SW 1271 (cell line): ENCODE measurements at regions not wholly inside any gene's neighbourhood (a gene's known extent, or its start where the extent isn't known, plus 50 kb on each side); places are given as distances from the start of the nearest gene placed in this dataset.

Experiments used
- DNase-seq, 2 experiments: peaks; one replicate each; lab custom pipeline; 2025; lab: John Stamatoyannopoulos, UW

DNA sequence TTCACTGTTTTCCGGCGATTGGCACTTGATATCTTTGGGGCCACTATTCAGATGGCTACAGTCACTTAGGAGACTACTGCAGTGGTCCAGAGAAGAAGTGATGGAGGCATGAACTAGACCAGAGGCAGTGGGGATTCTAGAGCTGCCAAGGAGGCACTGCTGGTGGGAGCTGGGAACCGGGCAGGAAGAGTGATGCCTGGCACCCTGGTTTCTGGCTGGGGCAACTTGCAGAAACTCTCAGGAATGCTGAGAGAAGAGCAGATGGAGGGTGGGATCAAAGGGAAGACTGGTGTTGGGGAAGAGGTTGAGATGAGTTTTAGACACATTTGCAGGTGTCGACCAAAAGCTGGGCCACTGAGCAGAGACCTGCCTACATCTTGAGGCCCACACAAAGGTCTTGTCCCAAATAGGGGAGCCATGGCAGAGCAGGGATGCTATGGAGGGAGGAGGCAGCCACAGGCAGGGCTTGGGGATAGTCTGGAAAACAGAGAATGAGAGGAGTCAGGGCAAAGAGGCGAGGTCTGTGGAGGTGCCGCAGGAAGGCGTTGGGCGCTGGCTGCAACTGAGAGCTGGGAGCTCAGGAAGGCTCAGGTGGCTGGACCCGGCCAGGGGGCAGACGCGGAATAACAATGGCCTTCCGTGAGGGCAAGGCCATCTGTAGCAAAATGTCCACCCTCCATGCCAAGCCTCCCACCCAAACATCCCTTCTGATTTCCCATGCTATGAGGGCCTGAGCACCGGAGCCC lies 118.9 kb downstream of the TOMM20 start:
- no peak for DNase-seq

DNA sequence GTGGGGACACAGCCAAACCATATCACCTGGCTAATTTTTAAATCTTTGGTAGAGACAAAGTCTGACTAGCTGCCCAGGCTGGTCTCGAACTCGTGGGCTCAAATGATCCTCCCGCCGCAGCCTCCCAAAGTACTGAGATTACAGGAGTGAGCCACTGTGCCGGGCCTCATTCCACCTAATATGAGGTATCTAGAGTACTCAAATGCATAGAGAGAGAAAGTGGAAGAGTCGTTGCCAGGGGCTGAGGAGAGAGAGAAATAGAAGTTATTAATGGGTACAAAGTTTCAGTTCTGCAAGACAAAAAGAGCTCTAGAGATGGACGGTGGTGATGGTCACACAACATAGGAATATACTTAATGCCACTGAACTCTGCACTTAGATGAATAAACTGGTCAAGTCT lies 119.6 kb downstream of the TOMM20 start:
- no peak for DNase-seq

DNA sequence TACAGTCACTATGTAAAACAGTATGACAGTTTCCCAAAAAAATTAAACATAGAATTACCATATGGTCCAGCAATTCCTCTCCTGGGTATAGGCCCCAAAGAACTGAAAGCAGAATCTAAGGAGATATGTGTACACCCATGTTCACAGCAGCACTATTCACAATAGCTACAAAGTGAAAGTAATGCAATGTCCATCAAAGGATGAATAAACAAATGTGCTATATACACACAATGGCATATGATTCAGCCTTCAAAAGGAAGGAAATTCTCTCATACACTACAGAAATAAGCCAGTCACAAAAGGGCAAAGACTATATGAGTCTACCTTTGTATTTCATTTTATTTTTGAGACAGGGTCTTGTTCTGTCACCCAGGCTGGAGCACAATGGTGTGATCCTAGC lies 120.4 kb downstream of the TOMM20 start:
- DNase-seq, result no peak

DNA sequence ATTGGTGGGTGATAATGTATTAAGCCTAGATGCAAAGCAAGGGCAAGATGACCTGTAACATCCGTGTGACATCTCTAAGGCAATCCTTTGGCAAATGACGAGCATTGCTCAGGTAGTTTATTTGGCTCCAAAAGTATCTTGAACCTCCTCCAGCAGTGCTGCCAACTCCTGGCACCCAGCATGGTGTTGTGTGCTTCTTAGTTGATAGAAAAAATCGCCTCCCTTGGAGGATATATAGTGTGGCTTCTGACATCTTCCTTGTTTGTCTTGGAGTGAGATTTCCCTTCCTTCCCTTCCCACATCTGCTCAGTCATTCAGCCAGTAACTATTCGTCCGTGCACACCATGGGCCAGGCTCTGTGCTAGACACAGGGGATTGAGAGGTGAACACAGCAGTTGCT lies 121.8 kb downstream of the TOMM20 start:
- no peak for DNase-seq

DNA sequence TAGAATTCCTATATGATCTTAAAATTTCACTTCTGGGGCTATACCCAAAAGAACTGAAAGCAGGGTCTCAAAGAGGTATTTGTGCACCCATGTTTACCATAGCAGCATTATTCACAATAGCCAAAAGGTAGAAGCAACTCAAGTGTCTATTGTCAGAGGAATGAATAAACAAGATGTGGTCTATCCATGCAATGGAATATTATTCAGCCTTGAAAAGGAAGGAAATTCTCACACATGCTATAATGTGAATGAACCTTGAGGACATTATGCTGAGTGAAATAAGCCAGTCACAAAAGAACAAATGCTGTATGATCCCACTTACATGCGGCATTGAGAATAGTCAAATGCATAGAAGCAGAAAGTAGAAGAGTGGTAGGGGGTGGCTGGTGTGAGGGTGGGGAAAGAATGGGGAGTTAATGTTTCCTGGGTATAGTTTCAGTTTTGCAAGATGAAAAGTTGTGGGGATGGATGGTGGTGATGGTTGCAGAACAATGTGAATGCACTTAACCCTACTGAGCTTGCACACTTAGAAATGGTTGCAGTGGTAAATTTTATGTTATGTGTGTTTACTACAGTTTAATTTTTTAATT lies 122.4 kb downstream of the TOMM20 start:
- DNase-seq, result no peak

DNA sequence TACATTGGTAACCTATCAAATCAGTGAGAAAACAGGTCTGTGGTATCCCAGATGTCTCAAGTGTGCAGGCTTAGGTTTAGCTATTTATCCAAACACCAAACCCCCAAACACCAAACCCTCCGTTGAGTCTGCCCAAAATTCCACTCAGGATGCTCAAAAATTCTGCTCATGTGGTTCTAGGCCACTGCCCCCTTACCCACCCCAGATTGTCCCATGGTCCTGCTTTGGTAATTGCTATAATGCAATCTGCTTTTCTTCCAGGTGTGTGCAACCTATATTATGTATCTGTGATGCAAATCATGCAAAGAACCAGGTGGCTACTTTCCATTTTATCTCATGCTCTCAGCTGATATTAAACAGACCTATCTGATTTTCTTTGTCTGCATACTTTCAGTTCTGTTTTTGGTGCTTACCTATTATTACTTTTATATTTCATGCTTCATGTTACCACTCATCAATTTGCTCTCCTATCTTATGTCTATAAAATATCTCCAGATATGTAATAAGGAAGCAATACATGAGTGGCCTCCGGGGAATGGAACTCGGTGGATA lies 123.7 kb downstream of the TOMM20 start:
- DNase-seq, result no peak

DNA sequence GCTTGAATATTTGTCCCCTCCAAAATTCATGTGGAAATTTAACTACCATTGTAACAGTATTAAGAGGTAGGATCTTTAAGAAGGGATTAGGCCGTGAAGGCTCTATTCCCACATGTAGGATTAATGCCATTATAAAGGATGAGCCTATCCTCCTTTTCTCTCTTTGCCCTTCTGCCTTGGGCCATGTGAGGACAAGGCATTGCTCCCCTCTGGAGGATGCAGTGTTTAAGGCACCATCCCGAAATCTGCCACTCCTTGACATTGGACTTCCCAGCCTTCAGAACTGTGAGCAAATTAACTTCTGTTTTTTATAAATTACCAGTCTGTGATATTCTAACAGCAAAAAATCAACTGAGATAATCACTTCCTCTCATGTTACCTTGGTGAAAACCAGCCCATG lies 124.4 kb downstream of the TOMM20 start:
- no peak for DNase-seq

DNA sequence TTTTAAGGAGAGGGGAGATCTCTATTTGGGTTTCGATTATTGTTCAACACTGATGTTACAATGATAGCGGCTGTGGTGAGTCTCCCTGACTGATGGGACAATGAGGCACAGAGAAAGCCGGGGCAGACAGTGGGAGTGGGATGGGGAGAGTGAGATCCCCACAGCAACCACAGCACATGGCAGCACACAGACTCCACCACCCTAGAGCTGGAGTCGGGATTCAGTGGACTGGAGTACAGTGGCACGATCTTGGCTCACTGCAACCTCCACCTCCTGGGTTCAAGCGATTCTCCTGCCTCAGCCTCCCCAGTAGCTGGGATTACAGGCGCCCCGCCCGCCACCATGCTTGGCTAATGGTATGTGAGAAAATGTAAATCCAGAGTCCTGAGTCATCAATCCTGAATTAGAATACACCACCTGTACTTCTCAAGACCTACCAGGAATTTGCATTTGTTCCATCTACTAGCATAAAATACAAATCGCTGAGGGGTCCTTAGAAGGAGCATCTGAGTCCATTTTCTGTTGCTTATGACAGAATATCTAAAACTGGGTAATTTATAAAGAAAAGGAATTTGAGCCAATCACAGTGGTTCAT lies 125.8 kb downstream of the TOMM20 start:
- no peak for DNase-seq

DNA sequence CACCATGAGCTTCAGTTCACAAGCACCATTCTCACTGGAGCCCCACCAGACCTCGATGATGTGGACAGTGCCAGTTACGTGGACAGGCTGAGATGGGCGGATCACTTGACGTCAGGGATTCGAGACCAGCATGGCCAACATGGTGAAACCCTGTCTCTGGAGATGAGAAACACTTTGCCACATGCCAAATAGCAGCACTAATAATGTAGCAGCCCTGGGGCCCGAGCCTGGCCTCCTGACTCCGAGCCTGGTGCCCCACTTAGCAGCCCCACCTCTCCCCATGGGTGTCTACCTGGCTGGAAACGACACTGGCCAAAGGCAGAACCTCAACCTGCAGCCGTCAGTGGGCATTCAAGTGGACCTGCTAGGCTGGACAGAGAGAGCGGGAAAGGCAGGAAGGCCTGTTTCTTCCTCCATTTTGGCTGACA lies 129.1 kb downstream of the TOMM20 start:
- DNase-seq, result no peak

DNA sequence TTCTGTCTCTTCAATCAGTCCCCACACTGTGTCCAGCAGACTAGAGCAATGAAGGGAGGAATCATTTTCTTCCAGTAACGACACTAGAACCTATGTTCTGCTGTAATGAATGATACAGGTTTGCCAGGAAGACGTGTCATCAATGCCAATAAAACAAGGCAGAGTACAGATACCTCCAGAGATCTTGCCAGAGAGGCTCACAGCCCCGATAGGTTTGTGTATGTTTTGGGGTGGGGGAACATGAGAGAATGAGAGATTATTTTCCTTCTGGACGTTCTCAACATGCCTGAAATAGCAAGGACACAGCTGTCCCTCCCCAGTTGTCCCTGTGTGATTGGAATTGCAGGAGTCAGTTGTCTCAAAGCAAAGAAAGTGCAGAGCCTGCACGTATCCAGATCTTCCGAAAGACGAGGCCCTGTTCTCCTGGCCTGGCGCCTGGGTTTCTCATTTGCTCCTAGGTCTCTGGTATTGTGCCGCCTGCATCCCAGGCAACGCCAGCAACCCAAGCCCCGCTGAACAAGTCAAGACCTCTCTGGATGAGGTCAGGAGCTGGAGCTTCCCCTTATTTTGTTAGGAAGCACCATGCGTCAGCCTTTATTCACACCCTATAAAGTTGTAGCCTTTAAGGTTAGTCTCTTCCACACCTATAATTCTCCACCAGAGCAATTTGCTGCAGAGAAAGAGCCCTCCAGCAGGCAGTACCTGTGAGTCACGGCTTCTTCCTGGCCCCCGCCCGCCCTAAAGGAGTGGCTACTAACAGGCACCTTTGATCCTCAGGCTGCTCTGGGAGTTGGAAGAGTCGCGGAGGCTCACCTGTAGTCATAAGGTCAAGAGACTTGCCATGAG lies 130.5 kb downstream of the TOMM20 start:
- DNase-seq, result no peak

DNA sequence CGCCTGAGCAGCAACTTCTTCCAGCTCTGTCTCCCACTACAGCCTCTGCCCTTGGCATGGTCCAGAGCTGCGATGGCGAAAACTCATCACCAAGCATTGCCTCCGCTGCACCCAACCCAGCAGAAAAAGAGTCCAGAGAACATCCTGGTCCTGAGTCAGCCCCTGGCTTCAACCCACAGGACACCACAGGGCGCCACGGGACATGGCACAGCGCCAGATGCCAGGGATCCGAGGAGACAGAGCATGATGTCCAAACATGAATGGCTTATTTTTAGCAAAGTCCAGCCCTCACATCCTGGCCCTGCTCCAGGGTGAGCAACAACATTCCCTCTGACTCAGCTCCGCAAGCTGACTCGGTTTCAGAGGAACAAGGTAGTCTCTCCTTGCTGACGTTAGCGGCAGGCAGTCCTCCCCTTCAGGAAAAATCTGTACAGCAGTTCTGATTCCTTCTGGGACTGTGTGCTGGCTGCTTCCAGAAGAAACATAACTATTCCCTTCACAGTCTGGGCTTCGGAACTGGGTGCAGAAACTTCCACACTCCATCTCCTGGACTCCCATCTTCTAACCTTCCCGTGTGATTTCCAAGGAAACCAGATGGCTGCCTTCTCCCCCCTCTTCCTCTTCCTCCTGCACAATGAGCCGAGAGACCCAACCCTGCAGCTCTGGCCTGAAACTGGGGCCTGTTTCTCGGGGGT lies 131.3 kb downstream of the TOMM20 start:
- peak; percentile 90 to 93 for DNase-seq

DNA sequence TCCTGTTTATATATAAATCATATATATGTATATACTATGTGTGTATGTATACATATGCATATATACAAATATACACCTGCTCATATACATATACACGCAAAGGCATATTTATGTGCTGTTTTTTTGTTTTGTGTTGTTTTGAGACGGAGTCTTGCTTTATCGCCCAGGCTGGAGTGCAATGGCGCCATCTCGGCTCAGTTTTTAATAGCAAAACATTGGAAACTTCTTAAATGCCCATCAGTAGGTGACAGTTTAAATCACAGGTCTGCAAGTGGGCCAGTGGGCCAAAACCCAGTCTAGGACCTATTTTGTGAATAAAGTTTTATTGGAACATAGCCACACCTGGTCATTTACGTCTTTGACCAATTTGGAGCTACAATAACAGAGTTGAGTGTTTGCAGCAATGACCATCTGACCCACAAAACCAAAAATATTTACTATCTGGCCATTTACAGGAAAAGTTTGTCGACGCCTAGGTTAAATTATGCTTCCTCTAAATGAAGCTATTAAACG lies 132.3 kb downstream of the TOMM20 start:
- DNase-seq, result no peak

DNA sequence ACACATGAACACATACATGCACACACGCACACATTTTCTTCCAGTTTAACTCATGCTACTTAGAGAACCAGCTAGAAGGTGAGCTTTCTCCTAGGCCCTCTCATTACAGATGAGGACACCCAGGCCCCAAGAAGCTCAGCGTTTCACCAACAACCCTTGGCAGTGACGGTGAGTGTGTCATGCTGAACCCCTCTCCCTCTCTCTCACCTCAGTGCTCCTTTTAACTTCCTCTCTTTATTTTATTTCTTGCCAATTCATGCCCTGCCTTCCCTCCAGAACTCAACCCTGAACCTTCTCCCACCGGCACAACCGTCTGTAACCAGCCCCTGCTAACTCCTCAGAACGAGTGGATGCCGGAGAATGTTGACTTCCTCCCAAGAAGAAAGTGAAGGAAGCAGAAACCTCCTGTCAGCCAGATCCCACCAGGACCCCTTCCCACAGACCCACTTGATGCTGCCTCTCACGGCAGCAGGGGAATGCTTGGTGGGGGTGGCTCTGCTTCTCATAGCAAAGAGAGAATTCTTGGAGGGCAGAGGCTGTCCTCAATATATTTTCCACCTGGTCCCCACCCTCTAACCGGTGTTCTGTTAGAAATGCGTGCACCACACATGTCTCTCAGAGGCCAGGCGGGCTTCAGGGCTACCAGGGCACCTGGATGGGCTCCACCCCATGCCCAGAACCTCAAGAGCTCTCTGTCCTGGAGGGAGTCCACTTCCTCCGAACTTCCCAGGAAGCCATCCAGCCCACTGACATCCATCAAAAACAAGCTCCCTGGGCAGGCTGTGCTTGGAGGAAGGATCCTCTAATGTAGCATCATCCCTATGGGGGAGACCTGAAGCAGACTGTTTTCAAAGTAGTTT lies 134.0 kb downstream of the TOMM20 start:
- DNase-seq, result no peak

DNA sequence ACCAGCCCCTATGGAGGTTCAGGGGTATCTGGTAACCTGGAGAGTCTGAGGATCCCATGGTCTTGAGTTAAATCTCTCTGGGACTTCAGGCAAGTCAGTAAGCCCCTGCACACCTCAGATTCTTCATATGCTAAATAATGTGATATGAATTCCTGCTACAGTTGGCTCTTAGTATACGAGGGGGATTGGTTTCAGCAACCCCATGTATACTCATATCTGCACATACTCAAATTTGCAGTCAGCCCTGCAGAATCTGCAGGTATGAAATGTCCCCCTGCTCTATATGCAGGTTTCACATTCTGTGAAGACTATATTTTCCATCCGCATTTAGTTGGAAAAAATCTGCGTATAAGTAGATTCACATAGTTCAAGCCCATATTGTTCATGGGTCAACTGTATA lies 136.6 kb downstream of the TOMM20 start:
- DNase-seq, result no peak

DNA sequence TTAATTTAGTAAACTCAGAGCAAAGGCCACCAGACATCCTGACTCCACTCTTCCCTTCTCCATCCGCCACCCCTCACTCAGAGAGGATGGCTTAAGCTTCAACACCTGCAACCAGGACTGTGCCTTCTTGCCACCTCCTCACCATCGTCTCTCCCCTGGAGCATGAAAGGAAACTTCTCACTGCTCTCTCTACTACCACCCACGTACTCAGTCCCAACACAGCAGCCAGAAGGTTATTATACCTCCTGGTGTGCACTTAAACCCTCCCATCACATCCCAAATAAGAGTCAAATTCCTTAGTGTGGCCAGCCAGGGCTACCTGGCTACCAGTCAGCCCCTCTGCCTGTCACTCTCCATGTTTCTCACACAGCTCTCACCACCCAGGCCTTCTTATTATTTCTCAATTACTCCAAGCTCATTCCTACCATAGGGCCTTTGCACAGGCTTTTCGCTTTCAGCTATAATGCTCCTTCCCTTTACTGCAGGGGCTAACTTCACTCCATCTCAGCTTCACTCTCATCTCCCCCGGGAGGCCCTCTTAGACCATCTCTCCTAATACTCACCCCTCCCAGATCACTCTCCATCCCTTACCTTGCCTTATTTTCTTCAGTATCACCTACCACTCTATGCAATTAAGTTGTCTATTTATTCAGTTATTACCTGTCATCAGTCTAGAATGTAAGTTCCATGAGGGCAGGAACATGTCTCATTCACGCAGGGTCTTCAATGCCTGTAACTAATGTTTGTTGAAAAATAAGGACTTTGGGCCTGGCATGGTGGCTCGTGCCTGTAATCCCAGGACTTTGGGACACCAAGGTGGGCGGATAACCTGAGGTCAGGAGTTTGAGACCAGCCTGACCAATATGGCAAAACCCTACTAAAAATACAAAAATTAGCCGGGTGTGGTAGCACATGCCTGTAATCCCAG lies 137.5 kb downstream of the TOMM20 start:
- DNase-seq, result no peak

DNA sequence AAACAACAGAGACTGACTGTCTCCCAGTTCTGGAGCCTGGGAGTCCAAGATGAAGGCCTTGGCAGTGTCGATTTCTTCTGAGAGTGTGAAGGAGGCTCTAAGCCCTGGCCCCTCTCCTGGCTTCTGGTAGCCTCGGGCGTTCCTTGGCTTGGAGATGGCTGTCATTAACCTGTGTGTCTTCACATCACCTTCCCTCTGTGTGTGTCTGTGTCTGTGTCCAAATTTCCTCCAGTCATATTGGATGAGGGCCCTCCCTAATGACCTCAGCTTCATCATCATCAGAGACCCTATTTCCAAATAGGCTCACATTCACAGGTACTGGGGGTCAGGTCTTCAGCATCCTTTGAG lies 138.3 kb downstream of the TOMM20 start:
- DNase-seq, result no peak

DNA sequence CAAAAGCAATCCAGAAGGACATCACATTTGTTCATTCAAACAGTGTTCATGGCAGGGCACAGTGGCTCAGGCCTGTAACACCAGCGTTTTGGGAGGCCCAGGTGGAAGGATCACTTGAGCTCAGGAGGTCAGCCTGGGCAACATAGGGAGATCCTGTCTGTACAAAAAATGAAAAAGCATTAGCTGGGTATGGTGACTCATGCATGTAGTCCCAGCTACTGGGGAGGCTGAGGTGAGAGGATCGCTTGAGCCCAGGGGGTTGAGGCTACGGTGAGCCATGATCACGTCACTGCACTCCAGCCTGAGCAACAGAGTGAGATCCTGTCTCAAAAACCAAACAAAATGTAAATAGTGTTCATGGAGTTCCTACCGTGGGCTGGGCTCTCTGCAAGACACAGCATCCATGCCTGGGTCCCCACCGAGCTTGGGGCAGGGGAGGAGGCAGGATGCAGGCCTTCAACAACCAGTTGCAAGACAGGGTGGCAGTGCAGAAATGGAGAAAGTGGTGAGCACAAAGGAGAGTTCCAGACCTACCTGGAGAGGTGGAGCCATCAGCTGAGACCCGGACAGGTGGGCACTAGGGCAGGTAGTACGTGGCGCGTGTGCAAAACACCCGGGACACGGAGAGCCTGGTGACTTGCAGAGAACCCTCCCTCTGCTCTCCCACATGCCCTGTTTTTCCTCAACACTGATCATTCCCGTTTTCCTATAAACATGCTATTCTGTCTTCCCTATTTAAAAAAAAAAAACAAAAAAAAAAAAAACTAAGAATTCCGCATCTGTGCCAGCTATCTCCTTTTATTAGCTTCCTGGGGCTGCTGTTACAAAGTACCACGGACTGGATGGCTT lies 138.9 kb downstream of the TOMM20 start:
- DNase-seq, result no peak

DNA sequence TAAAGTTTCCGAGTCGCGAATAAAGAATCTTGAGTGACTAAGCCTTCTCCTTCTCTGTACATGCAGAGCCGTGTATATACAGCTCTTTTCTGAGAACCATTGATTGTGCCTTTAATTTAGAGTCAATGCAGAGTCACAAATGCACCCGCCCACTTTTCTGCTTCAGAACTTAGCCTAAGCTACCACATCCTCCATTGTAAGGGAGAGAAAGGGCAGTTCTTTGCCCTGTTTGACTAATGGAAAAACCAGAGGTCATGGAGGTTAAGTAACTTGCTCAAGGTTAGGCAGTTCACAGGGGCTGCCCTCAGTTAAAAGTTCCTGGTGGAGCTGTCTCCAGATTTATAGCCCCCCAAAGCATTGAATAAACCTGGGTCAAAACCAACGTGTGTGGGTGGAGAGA lies 139.6 kb downstream of the TOMM20 start:
- no peak for DNase-seq

DNA sequence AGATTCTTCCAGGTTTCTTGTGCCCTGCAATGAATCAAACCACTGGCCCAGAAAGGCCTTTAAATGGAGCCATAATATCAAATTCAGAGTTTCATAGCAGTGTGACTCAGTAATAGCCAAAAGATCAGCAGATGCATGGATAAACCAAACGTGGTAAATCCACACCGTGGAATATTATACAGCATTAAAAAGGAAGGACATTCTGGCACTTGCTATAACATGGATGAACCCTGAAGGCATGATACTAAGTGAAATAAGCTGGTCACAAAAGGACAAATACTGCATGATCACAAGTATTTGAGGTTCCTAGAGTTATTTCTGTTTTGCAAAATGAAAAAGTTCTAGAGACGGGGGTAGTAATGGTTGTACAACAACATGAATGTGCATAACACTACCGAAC lies 140.1 kb downstream of the TOMM20 start:
- DNase-seq, result no peak
